B cell (primary cell): ENCODE measurements at regions not wholly inside any gene's neighbourhood (a gene's known extent, or its start where the extent isn't known, plus 50 kb on each side); places are given as distances from the start of the nearest gene placed in this dataset.

Experiments used
- EZH2 ChIP-seq: IDR thresholded peaks from 2 replicates; pipeline ENCODE4 v1.6.1; 2012; ENCODE audit warnings: borderline replicate concordance, low read depth, mild to moderate bottlenecking, moderate library complexity, low read length; ENCODE audit not compliant: insufficient read depth, poor library complexity, severe bottlenecking
- TF ChIP-seq, protein P1 (sequence below): fragments of 200-600 bp; IDR thresholded peaks from one replicate; pipeline ENCODE4 v1.8.0; 2022; ENCODE audit warnings: antibody characterized with exemption, mild to moderate bottlenecking

DNA sequence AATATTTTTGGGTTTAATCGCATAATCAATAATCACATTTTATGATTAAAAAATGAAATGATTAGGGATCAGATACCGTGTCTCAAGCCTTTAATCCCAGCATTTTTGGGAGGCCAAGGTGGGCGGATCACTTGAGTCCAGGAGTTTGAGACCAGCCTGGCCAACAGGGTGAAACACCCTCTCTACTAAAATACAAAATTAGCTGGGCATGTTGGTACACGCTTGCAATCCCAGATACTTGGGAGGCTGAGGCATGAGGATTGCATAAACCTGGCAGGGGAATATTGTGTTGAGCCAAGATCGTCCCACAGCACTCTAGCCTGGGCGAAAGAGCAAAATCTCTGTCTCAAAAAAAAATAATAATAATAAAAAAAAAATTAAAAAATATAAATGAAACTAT is 1581.4 kb downstream of the KCNT2 start:
- TF ChIP-seq, protein P1, sequence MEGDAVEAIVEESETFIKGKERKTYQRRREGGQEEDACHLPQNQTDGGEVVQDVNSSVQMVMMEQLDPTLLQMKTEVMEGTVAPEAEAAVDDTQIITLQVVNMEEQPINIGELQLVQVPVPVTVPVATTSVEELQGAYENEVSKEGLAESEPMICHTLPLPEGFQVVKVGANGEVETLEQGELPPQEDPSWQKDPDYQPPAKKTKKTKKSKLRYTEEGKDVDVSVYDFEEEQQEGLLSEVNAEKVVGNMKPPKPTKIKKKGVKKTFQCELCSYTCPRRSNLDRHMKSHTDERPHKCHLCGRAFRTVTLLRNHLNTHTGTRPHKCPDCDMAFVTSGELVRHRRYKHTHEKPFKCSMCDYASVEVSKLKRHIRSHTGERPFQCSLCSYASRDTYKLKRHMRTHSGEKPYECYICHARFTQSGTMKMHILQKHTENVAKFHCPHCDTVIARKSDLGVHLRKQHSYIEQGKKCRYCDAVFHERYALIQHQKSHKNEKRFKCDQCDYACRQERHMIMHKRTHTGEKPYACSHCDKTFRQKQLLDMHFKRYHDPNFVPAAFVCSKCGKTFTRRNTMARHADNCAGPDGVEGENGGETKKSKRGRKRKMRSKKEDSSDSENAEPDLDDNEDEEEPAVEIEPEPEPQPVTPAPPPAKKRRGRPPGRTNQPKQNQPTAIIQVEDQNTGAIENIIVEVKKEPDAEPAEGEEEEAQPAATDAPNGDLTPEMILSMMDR = no peak
- TF ChIP-seq EZH2 = no peak
